ENCODE measurements at regions not wholly inside any gene's neighbourhood (a gene's known extent, or its start where the extent isn't known, plus 50 kb on each side); places are given as distances from the start of the nearest gene placed in this dataset.
A peak's percentile ranks its signal among the peaks of the same experiment; 100 is the strongest.

DNA sequence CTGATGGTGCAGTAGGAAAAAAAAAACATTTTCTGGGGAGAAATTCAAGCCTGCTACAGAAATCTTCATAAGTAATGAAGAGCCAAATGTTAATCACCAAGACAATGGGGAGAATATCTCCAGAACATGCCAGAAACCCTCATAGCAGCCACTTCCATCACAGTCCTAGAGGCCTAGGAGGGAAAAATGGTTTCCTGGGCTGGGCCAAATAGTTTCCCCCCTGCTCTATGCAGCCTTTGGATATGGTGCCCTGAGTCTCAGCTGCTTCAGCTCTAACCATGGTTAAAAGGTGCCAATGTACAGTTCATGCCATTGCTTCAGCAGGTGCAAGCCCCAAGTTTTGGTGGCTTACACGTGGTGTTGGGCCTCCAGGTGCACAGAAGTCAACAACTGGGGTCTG lies 113.1 kb downstream of the ZNF648 start:
- peaks cover 32% of the 10 kb centered on the region for H3K27me3 Mint-ChIP-seq
- Histone ChIP-seq H3K4me1 (ENCODE audit: insufficient read depth, low read length) (no peaks in the 10 kb centered on the region), H3K36me3 (ENCODE audit: insufficient read depth, low read length) (no peaks in the 10 kb centered on the region), H3K9me3 (ENCODE audit: control insufficient read depth in 1 of 2, insufficient read depth in 1 of 2, low read length in 2 of 2) (peaks cover 5 to 7% of the 10 kb centered on the region in 2 experiments), H3K4me3 (ENCODE audit: low read length) (no peak overlapping the region), H3K27ac (ENCODE audit: low read depth in 1 of 2, low read length in 2 of 2) (no peak overlapping the region), H3K27me3 (ENCODE audit: control insufficient read depth in 1 of 2, insufficient read depth in 2 of 2, low read length in 2 of 2) (peaks cover 0 to 2% of the 10 kb centered on the region in 2 experiments)
- intact Hi-C loops (cut with DNase I, micrococcal nuclease) = no loop called here
- TF ChIP-seq, protein P1, sequence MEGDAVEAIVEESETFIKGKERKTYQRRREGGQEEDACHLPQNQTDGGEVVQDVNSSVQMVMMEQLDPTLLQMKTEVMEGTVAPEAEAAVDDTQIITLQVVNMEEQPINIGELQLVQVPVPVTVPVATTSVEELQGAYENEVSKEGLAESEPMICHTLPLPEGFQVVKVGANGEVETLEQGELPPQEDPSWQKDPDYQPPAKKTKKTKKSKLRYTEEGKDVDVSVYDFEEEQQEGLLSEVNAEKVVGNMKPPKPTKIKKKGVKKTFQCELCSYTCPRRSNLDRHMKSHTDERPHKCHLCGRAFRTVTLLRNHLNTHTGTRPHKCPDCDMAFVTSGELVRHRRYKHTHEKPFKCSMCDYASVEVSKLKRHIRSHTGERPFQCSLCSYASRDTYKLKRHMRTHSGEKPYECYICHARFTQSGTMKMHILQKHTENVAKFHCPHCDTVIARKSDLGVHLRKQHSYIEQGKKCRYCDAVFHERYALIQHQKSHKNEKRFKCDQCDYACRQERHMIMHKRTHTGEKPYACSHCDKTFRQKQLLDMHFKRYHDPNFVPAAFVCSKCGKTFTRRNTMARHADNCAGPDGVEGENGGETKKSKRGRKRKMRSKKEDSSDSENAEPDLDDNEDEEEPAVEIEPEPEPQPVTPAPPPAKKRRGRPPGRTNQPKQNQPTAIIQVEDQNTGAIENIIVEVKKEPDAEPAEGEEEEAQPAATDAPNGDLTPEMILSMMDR (IDR thresholded peaks at IDR 0.05) = no peak
- no peak overlapping the region for H3K27ac Mint-ChIP-seq
- no peaks in the 10 kb centered on the region for H3K4me1 Mint-ChIP-seq (ENCODE audit: low read depth)
- CTCF ChIA-PET = no interaction called here
- no peaks in the 10 kb centered on the region for H3K36me3 Mint-ChIP-seq (ENCODE audit: low read depth)
- no peak for ATAC-seq (ENCODE audit: poor library complexity)
- POLR2A ChIA-PET = no interaction called here
- DNase-seq = no peak
- no peak overlapping the region for H3K4me3 Mint-ChIP-seq
- H3K9me3 Mint-ChIP-seq = peaks cover 3% of the 10 kb centered on the region

DNA sequence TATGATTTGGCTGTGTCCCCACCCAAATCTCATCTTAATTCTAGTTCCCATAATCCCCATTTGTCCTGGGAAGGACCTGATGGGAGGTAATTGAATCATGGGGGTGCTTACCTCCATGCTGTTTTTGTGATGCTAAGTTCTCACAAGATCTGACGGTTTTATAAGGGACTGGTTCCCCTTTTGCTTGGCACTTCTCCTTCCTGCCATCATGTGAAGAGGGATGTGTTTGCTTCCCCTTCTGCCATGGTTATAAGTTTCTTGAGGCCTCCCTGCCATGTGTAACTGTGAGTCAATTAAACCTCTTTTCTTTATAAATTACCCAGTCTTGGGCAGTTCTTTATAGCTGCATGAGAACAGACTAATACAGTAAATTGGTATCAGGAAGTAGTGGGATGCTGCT lies 114.1 kb downstream of the ZNF648 start:
- H3K9me3 Mint-ChIP-seq = peaks cover 3% of the 10 kb centered on the region
- ATAC-seq (ENCODE audit: poor library complexity) (no peak), DNase-seq (no peak)
- TF ChIP-seq, protein P1 (IDR thresholded peaks at IDR 0.05) = no peak
- no peaks in the 10 kb centered on the region for H3K36me3 Mint-ChIP-seq (ENCODE audit: low read depth)
- no peaks in the 10 kb centered on the region for H3K4me1 Mint-ChIP-seq (ENCODE audit: low read depth)
- H3K4me3 ChIP-seq (ENCODE audit: low read length) = no peak overlapping the region
- H3K36me3 ChIP-seq (ENCODE audit: insufficient read depth, low read length) = no peaks in the 10 kb centered on the region
- H3K4me1 ChIP-seq (ENCODE audit: insufficient read depth, low read length) = no peaks in the 10 kb centered on the region
- POLR2A ChIA-PET = no interaction called here
- peaks cover 41% of the 10 kb centered on the region for H3K27me3 Mint-ChIP-seq
- no peak overlapping the region for H3K27ac ChIP-seq (ENCODE audit: low read depth in 1 of 2, low read length in 2 of 2)
- CTCF ChIA-PET = no interaction called here
- H3K27ac Mint-ChIP-seq = no peak overlapping the region
- H3K4me3 Mint-ChIP-seq = no peak overlapping the region
- peaks cover 0 to 2% of the 10 kb centered on the region in 2 experiments for H3K27me3 ChIP-seq (ENCODE audit: control insufficient read depth in 1 of 2, insufficient read depth in 2 of 2, low read length in 2 of 2)
- peaks cover 5 to 7% of the 10 kb centered on the region in 2 experiments for H3K9me3 ChIP-seq (ENCODE audit: control insufficient read depth in 1 of 2, insufficient read depth in 1 of 2, low read length in 2 of 2)
- intact Hi-C loops (cut with DNase I, micrococcal nuclease) = no loop called here

DNA sequence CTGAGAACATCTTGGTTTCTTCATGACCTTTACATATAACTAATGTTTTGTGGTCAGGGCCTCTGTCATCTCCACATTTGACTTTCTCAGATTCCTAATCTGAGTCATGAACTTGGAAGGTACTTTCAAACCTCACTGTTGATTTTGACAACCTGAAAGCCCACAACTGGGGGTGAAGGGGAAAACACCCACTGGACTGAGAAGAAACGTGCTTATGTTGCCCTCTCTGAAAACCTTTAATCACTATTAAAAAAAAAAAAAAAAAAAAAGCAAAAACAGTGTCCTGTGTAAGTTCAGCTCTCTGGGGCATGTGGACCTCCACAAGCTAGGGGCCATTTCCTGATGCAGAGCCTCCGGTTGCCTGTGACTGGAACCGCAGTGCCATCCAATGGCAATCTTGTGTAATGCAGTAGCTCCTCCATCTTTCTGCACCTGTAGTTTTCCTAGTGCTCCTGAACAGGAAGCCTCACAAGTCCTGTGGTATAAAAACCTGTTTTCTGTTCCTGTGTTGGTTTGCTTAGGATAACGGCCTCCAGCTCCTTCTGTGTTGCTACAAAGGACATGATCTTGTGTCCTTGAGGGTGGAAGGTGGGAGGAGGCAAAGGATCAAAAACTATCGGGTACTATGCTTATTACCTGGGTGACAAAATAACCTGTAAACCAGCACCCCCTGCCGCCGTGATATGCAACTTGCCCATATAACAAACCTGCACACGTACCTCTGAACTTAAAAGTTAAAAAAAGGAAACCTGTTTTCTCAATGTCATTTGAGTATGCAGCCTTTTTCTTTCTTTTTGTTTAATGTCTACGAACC lies 124.5 kb downstream of the ZNF648 start:
- Mint-ChIP-seq H3K27ac (no peak overlapping the region), H3K9me3 (no peaks in the 10 kb centered on the region), H3K4me1 (ENCODE audit: low read depth) (no peaks in the 10 kb centered on the region), H3K4me3 (peak overlapping the region; percentile 5), H3K27me3 (peaks cover 3% of the 10 kb centered on the region), H3K36me3 (ENCODE audit: low read depth) (no peaks in the 10 kb centered on the region)
- DNase-seq (peak in 10 of 14 experiments; percentile 2 to 53 (median 24)), ATAC-seq (ENCODE audit: poor library complexity) (peak; percentile 59)
- ChIA-PET POLR2A (no interaction called here), CTCF (interaction anchor here (0.9 kb wide), 1 partner anchor 14 kb away, joined by 4 read pairs; no protein-coding TSS in a partner anchor)
- Histone ChIP-seq H3K36me3 (ENCODE audit: insufficient read depth, low read length) (no peaks in the 10 kb centered on the region), H3K4me1 (ENCODE audit: insufficient read depth, low read length) (no peaks in the 10 kb centered on the region), H3K27me3 (ENCODE audit: control insufficient read depth in 1 of 2, insufficient read depth in 2 of 2, low read length in 2 of 2) (peaks cover 0 to 3% of the 10 kb centered on the region in 2 experiments), H3K27ac (ENCODE audit: low read depth in 1 of 2, low read length in 2 of 2) (no peak overlapping the region), H3K4me3 (ENCODE audit: low read length) (no peak overlapping the region), H3K9me3 (ENCODE audit: control insufficient read depth in 1 of 2, insufficient read depth in 1 of 2, low read length in 2 of 2) (no peaks in the 10 kb centered on the region)
- TF ChIP-seq, protein P1 (IDR thresholded peaks at IDR 0.05) = peak; percentile 14
- intact Hi-C loops (cut with DNase I, micrococcal nuclease) = no loop called here
